Naive thymus-derived CD4-positive, alpha-beta T cell (primary cell): ENCODE measurements at regions not wholly inside any gene's neighbourhood (a gene's known extent, or its start where the extent isn't known, plus 50 kb on each side); places are given as distances from the start of the nearest gene placed in this dataset.

Experiments
- ATAC-seq: fragments of 150-1000 bp; cut with Tn5 transposase; 2 replicates; pipeline ENCODE4 v1.10.0; 2021; ENCODE audit warnings: mild to moderate bottlenecking, moderate library complexity
- CTCF ChIA-PET: fragments of 350-600 bp; sonication (Branson Sonifier 250); formaldehyde crosslinking; loops from one replicate; lab custom pipeline; 2021; ENCODE audit warnings: antibody characterized with exemption; lab: Charles Lee
- POLR2A ChIA-PET: fragments of 350-600 bp; sonication (Branson Sonifier 250); formaldehyde crosslinking; loops from one replicate; lab custom pipeline; 2021; ENCODE audit warnings: antibody characterized with exemption, inconsistent platforms; lab: Charles Lee
- DNase-seq, 9 donors: peaks; one replicate each; pipeline versions ENCODE4 v3.0.0 to v3.0.0-alpha.2; 2020 to 2022; ENCODE audit warnings: mixed read lengths in 1 of 9
- H3K27ac ChIP-seq: one replicate; pipeline ENCODE4 v1.7.0; 2013; ENCODE audit warnings: mild to moderate bottlenecking, low read depth, low read length, moderate library complexity
- H3K27me3 ChIP-seq, 2 donors: one replicate each; pipeline ENCODE4 v1.7.0; 2013; ENCODE audit warnings: low read length in 2 of 2, mild to moderate bottlenecking in 2 of 2, moderate library complexity in 2 of 2; ENCODE audit not compliant: control insufficient read depth in 2 of 2, insufficient read depth in 2 of 2
- H3K36me3 ChIP-seq, 3 experiments: 1 replicate in 2 of 3; 2 replicates in 1 of 3; pipeline ENCODE4 v1.7.0; 2013; ENCODE audit warnings: low read length in 3 of 3, mild to moderate bottlenecking in 3 of 3, moderate library complexity in 1 of 3; ENCODE audit not compliant: insufficient read depth in 3 of 3, control insufficient read depth in 2 of 3
- H3K4me1 ChIP-seq, 2 donors: one replicate each; pipeline ENCODE4 v1.7.0; 2013; ENCODE audit warnings: low read length in 2 of 2, mild to moderate bottlenecking in 2 of 2, moderate library complexity in 1 of 2; ENCODE audit not compliant: control insufficient read depth in 2 of 2, insufficient read depth in 2 of 2
- H3K4me3 ChIP-seq: 2 replicates; pipeline ENCODE4 v1.7.0; 2013; ENCODE audit warnings: mild to moderate bottlenecking, low read length
- H3K9me3 ChIP-seq, 3 experiments: 1 replicate in 2 of 3; 2 replicates in 1 of 3; pipeline ENCODE4 v1.7.0; 2013; ENCODE audit warnings: low read length in 3 of 3; ENCODE audit not compliant: control insufficient read depth in 2 of 3
- H3K27ac Mint-ChIP-seq, 9 donors: one replicate each; pipeline ENCODE4 v1.8.0; 2020 to 2022; ENCODE audit warnings: mixed read lengths in 9 of 9, mild to moderate bottlenecking in 8 of 9, moderate library complexity in 5 of 9, inconsistent platforms in 2 of 9
- H3K27me3 Mint-ChIP-seq, 5 donors: one replicate each; pipeline ENCODE4 v1.8.0; 2021 to 2022; ENCODE audit warnings: mixed read lengths in 5 of 5, mild to moderate bottlenecking in 1 of 5
- H3K36me3 Mint-ChIP-seq, 5 donors: one replicate each; pipeline ENCODE4 v1.8.0; 2020 to 2022; ENCODE audit warnings: mixed read lengths in 5 of 5, mild to moderate bottlenecking in 3 of 5, inconsistent platforms in 1 of 5
- H3K4me1 Mint-ChIP-seq, 7 donors: one replicate each; pipeline ENCODE4 v1.8.0; 2020 to 2022; ENCODE audit warnings: mixed read lengths in 7 of 7, mild to moderate bottlenecking in 3 of 7, inconsistent platforms in 1 of 7
- H3K4me3 Mint-ChIP-seq, 10 donors: one replicate each; pipeline ENCODE4 v1.8.0; 2020 to 2022; ENCODE audit warnings: mild to moderate bottlenecking in 10 of 10, mixed read lengths in 10 of 10, moderate library complexity in 6 of 10, inconsistent platforms in 2 of 10
- H3K9me3 Mint-ChIP-seq, 11 donors: one replicate each; pipeline ENCODE4 v1.8.0; 2020 to 2022; ENCODE audit warnings: mixed read lengths in 11 of 11, mild to moderate bottlenecking in 4 of 11, inconsistent platforms in 1 of 11, moderate library complexity in 1 of 11
- intact Hi-C, 2 donors: fragments of 100-400 bp; cut with micrococcal nuclease; formaldehyde crosslinking; loops; one replicate each; pipeline ENCODE4 v1.15.1; 2023

GRCh38 chr2:8438476-8438875 is 243.4 kb upstream of the ID2 start:
- no peak overlapping the region for H3K4me3 Mint-ChIP-seq
- H3K27ac ChIP-seq: no peak overlapping the region
- H3K9me3 ChIP-seq: no peaks in the 10 kb centered on the region
- ChIA-PET CTCF (interaction anchor here (1.6 kb wide), 1 partner anchor 8 kb away, joined by 3 read pairs; no protein-coding TSS in a partner anchor), POLR2A (no interaction called here)
- no peak for DNase-seq
- peaks cover 0 to 3% (median 0%) of the 10 kb centered on the region in 11 donors for H3K9me3 Mint-ChIP-seq
- peak; percentile 63 for ATAC-seq
- no peak overlapping the region for H3K27ac Mint-ChIP-seq
- intact Hi-C loops: no loop called here
- H3K36me3 Mint-ChIP-seq: peaks cover 0 to 22% (median 0%) of the 10 kb centered on the region in 5 donors
- peaks cover 0 to 42% (median 4%) of the 10 kb centered on the region in 7 donors for H3K4me1 Mint-ChIP-seq
- no peak overlapping the region for H3K4me3 ChIP-seq
- H3K27me3 Mint-ChIP-seq: peaks cover 0 to 13% (median 0%) of the 10 kb centered on the region in 5 donors
- H3K27me3 ChIP-seq: no peaks in the 10 kb centered on the region
- no peaks in the 10 kb centered on the region for H3K36me3 ChIP-seq
- peaks cover 1 to 9% of the 10 kb centered on the region in 2 donors for H3K4me1 ChIP-seq

- POLR2A ChIA-PET: no interaction called here
- Histone ChIP-seq H3K4me1 (peaks cover 0 to 9% of the 10 kb centered on the region in 2 donors), H3K27ac (no peak overlapping the region), H3K4me3 (no peak overlapping the region), H3K36me3 (no peaks in the 10 kb centered on the region), H3K9me3 (no peaks in the 10 kb centered on the region), H3K27me3 (no peaks in the 10 kb centered on the region)
- H3K4me3 Mint-ChIP-seq: no peak overlapping the region
- peaks cover 0 to 22% (median 0%) of the 10 kb centered on the region in 5 donors for H3K36me3 Mint-ChIP-seq
- CTCF ChIA-PET: interaction anchor here (1.6 kb wide), 1 partner anchor 9 kb away, joined by 3 read pairs; no protein-coding TSS in a partner anchor
- intact Hi-C loops: no loop called here
- no peak for ATAC-seq
- H3K27me3 Mint-ChIP-seq: peaks cover 0 to 13% (median 0%) of the 10 kb centered on the region in 5 donors
- H3K9me3 Mint-ChIP-seq: peaks cover 0 to 3% (median 0%) of the 10 kb centered on the region in 11 donors
- no peak overlapping the region for H3K27ac Mint-ChIP-seq
- peaks cover 0 to 37% (median 0%) of the 10 kb centered on the region in 7 donors for H3K4me1 Mint-ChIP-seq
- no peak for DNase-seq
Observed at GRCh38 chr2:8438996-8439395, 242.9 kb upstream of the ID2 start.

- Histone ChIP-seq H3K27me3 (no peaks in the 10 kb centered on the region), H3K27ac (no peak overlapping the region), H3K4me1 (peaks cover 0 to 9% of the 10 kb centered on the region in 2 donors), H3K36me3 (no peaks in the 10 kb centered on the region), H3K4me3 (no peak overlapping the region), H3K9me3 (no peaks in the 10 kb centered on the region)
- Mint-ChIP-seq H3K4me3 (no peak overlapping the region), H3K36me3 (peaks cover 0 to 19% (median 0%) of the 10 kb centered on the region in 5 donors), H3K27ac (no peak overlapping the region), H3K4me1 (peaks cover 0 to 34% (median 0%) of the 10 kb centered on the region in 7 donors), H3K27me3 (peaks cover 0 to 17% (median 0%) of the 10 kb centered on the region in 5 donors), H3K9me3 (no peaks in the 10 kb centered on the region)
- ChIA-PET POLR2A (no interaction called here), CTCF (no interaction called here)
- intact Hi-C loops: no loop called here
- DNase-seq: no peak
- ATAC-seq: no peak
Observed at GRCh38 chr2:8440029-8440778, 241.7 kb upstream of the ID2 start.

- POLR2A ChIA-PET: no interaction called here
- Histone ChIP-seq H3K4me1 (peaks cover 0 to 9% of the 10 kb centered on the region in 2 donors), H3K9me3 (no peaks in the 10 kb centered on the region), H3K27me3 (no peaks in the 10 kb centered on the region), H3K27ac (no peak overlapping the region), H3K4me3 (no peak overlapping the region), H3K36me3 (no peaks in the 10 kb centered on the region)
- H3K27ac Mint-ChIP-seq: no peak overlapping the region
- ATAC-seq: no peak
- no peaks in the 10 kb centered on the region for H3K9me3 Mint-ChIP-seq
- DNase-seq: no peak
- H3K4me3 Mint-ChIP-seq: no peak overlapping the region
- peaks cover 0 to 32% (median 0%) of the 10 kb centered on the region in 7 donors for H3K4me1 Mint-ChIP-seq
- H3K27me3 Mint-ChIP-seq: peaks cover 0 to 25% (median 0%) of the 10 kb centered on the region in 5 donors
- H3K36me3 Mint-ChIP-seq: peaks cover 0 to 17% (median 0%) of the 10 kb centered on the region in 5 donors
- intact Hi-C loops: no loop called here
- CTCF ChIA-PET: no interaction called here
Observed at GRCh38 chr2:8441371-8441770, 240.5 kb upstream of the ID2 start.

- Histone ChIP-seq H3K4me3 (no peak overlapping the region), H3K27me3 (no peaks in the 10 kb centered on the region), H3K27ac (no peak overlapping the region), H3K4me1 (peaks cover 0 to 9% of the 10 kb centered on the region in 2 donors), H3K9me3 (no peaks in the 10 kb centered on the region), H3K36me3 (no peaks in the 10 kb centered on the region)
- Mint-ChIP-seq H3K36me3 (peaks cover 0 to 17% (median 0%) of the 10 kb centered on the region in 5 donors), H3K9me3 (no peaks in the 10 kb centered on the region), H3K27ac (no peak overlapping the region), H3K4me3 (no peak overlapping the region), H3K4me1 (peaks cover 0 to 32% (median 0%) of the 10 kb centered on the region in 7 donors), H3K27me3 (peaks cover 0 to 27% (median 0%) of the 10 kb centered on the region in 5 donors)
- CTCF ChIA-PET: no interaction called here
- ATAC-seq: no peak
- POLR2A ChIA-PET: no interaction called here
- no peak for DNase-seq
- intact Hi-C loops: no loop called here
Observed at GRCh38 chr2:8441986-8442385, 239.9 kb upstream of the ID2 start.

- peaks cover 0 to 9% of the 10 kb centered on the region in 2 donors for H3K4me1 ChIP-seq
- peaks cover 0 to 32% (median 0%) of the 10 kb centered on the region in 7 donors for H3K4me1 Mint-ChIP-seq
- no peak overlapping the region for H3K27ac Mint-ChIP-seq
- POLR2A ChIA-PET: no interaction called here
- H3K9me3 Mint-ChIP-seq: no peaks in the 10 kb centered on the region
- H3K36me3 Mint-ChIP-seq: peaks cover 0 to 11% (median 0%) of the 10 kb centered on the region in 5 donors
- peaks cover 0 to 30% (median 0%) of the 10 kb centered on the region in 5 donors for H3K27me3 Mint-ChIP-seq
- no peaks in the 10 kb centered on the region for H3K36me3 ChIP-seq
- H3K27me3 ChIP-seq: no peaks in the 10 kb centered on the region
- H3K4me3 Mint-ChIP-seq: no peak overlapping the region
- DNase-seq: no peak
- CTCF ChIA-PET: no interaction called here
- no peak overlapping the region for H3K27ac ChIP-seq
- H3K4me3 ChIP-seq: no peak overlapping the region
- H3K9me3 ChIP-seq: no peaks in the 10 kb centered on the region
- intact Hi-C loops: no loop called here
- ATAC-seq: no peak
Observed at GRCh38 chr2:8442833-8443486, 238.9 kb upstream of the ID2 start.
